Gastrocnemius medialis (tissue), 4 donors: ENCODE measurements at regions not wholly inside any gene's neighbourhood (a gene's known extent, or its start where the extent isn't known, plus 50 kb on each side); places are given as distances from the start of the nearest gene placed in this dataset.

Source experiments
- POLR2A ChIP-seq, 2 donors: fragments of 450-650 bp; IDR thresholded peaks; one replicate each; pipeline ENCODE4 v1.6.1; 2017; ENCODE audit warnings: antibody characterized with exemption in 2 of 2, mild to moderate bottlenecking in 2 of 2, moderate library complexity in 2 of 2
- TF ChIP-seq, protein P1 (sequence below), 5 experiments: fragments of 450-650 bp in 3 of 5; fragments of 200-600 bp in 2 of 5; sonication (generic) in 2 of 5; IDR thresholded peaks in 4 of 5; conservative IDR thresholded peaks in 1 of 5; 1 replicate in 4 of 5; 2 replicates in 1 of 5; pipeline ENCODE4 v1.5.1; 2016 to 2019; ENCODE audit warnings: antibody characterized with exemption in 5 of 5, mild to moderate bottlenecking in 3 of 5, moderate library complexity in 3 of 5

DNA sequence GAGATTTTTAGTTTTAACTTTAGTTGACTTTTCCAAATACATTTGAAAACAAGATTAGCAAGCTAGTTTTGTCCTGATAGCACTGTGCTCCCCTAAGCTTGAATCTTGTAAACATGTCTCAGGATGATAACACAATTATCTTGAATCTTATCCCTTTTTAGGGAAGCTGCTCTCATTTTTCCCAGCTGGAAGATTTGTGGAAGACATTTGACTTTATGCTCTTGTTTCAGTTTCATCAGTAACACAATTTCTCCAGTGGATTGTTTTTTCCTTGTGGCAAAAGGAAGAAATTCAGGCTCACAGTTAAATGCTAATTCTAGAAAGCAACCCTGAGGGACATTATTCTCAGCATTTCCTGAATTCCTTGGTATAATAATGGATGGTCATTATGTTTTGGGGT lies 88.8 kb downstream of the CDC7 start:
- TF ChIP-seq, protein P1, sequence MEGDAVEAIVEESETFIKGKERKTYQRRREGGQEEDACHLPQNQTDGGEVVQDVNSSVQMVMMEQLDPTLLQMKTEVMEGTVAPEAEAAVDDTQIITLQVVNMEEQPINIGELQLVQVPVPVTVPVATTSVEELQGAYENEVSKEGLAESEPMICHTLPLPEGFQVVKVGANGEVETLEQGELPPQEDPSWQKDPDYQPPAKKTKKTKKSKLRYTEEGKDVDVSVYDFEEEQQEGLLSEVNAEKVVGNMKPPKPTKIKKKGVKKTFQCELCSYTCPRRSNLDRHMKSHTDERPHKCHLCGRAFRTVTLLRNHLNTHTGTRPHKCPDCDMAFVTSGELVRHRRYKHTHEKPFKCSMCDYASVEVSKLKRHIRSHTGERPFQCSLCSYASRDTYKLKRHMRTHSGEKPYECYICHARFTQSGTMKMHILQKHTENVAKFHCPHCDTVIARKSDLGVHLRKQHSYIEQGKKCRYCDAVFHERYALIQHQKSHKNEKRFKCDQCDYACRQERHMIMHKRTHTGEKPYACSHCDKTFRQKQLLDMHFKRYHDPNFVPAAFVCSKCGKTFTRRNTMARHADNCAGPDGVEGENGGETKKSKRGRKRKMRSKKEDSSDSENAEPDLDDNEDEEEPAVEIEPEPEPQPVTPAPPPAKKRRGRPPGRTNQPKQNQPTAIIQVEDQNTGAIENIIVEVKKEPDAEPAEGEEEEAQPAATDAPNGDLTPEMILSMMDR (IDR thresholded peaks at IDR 0.05 in 4 of 5, conservative IDR thresholded peaks at IDR 0.05 in 1 of 5): no peak
- TF ChIP-seq POLR2A (IDR thresholded peaks at IDR 0.05): no peak
